H9 (cell line): ENCODE measurements at regions not wholly inside any gene's neighbourhood (a gene's known extent, or its start where the extent isn't known, plus 50 kb on each side); places are given as distances from the start of the nearest gene placed in this dataset.

Experiments
- DNase-seq: peaks from one replicate; pipeline ENCODE4 v3.0.0-alpha.2; 2017
- H2AFZ ChIP-seq: one replicate; pipeline ENCODE4 v1.6.1; 2013; ENCODE audit warnings: mild to moderate bottlenecking, low read length, control low read depth, moderate library complexity
- H2AK5ac ChIP-seq: 2 replicates; pipeline ENCODE4 v1.6.1; 2013; ENCODE audit warnings: low read length, control low read depth, mixed read lengths; ENCODE audit not compliant: insufficient read length
- H2BK120ac ChIP-seq: one replicate; pipeline ENCODE4 v1.6.1; 2013; ENCODE audit warnings: low read depth, mild to moderate bottlenecking, low read length, control low read depth, inconsistent platforms; ENCODE audit not compliant: poor library complexity, severe bottlenecking
- H2BK12ac ChIP-seq: 2 replicates; pipeline ENCODE4 v1.6.1; 2013; ENCODE audit warnings: low read length, control low read depth, mixed read lengths, low read depth; ENCODE audit not compliant: insufficient read length
- H2BK15ac ChIP-seq: 2 replicates; pipeline ENCODE4 v1.6.1; 2013; ENCODE audit warnings: low read depth, low read length, control low read depth
- H2BK20ac ChIP-seq: one replicate; pipeline ENCODE4 v1.6.1; 2013; ENCODE audit warnings: low read depth, mild to moderate bottlenecking, low read length, control low read depth, inconsistent platforms; ENCODE audit not compliant: poor library complexity, severe bottlenecking
- H2BK5ac ChIP-seq: 2 replicates; pipeline ENCODE4 v1.6.1; 2013; ENCODE audit warnings: low read length, control low read depth, mixed read lengths; ENCODE audit not compliant: insufficient read length
- H3K14ac ChIP-seq: 2 replicates; pipeline ENCODE4 v1.6.1; 2013; ENCODE audit warnings: low read length, control low read depth; ENCODE audit not compliant: insufficient read depth
- H3K18ac ChIP-seq: 2 replicates; pipeline ENCODE4 v1.6.1; 2013; ENCODE audit warnings: low read depth, mild to moderate bottlenecking, mixed read lengths, low read length, control low read depth; ENCODE audit not compliant: insufficient read length
- H3K23ac ChIP-seq: 2 replicates; pipeline ENCODE4 v1.6.1; 2013; ENCODE audit warnings: low read length, control low read depth, mixed read lengths, low read depth; ENCODE audit not compliant: insufficient read length
- H3K23me2 ChIP-seq: 2 replicates; pipeline ENCODE4 v1.6.1; 2013; ENCODE audit warnings: low read depth, mild to moderate bottlenecking, mixed read lengths, low read length, control low read depth; ENCODE audit not compliant: insufficient read length, poor library complexity, severe bottlenecking
- H3K27ac ChIP-seq: 2 replicates; pipeline ENCODE4 v1.5.1; 2013; ENCODE audit warnings: low read length, control low read depth, mixed read lengths, low read depth; ENCODE audit not compliant: insufficient read length
- H3K27me3 ChIP-seq: 2 replicates; pipeline ENCODE4 v1.6.1; 2013; ENCODE audit warnings: low read length, control low read depth, inconsistent platforms; ENCODE audit not compliant: insufficient read depth
- H3K4ac ChIP-seq: 2 replicates; pipeline ENCODE4 v1.6.1; 2013; ENCODE audit warnings: low read depth, mild to moderate bottlenecking, control low read depth, inconsistent platforms, low read length, moderate library complexity
- H3K4me1 ChIP-seq: 2 replicates; pipeline ENCODE4 v1.6.1; 2013; ENCODE audit warnings: low read length, control low read depth, inconsistent platforms; ENCODE audit not compliant: insufficient read depth
- H3K4me2 ChIP-seq: 2 replicates; pipeline ENCODE4 v1.6.1; 2013; ENCODE audit warnings: low read length, control low read depth, mixed read lengths; ENCODE audit not compliant: insufficient read length, insufficient read depth
- H3K56ac ChIP-seq: 2 replicates; pipeline ENCODE4 v1.6.1; 2013; ENCODE audit warnings: low read depth, mild to moderate bottlenecking, mixed read lengths, low read length, control low read depth; ENCODE audit not compliant: insufficient read length
- H3K79me1 ChIP-seq: 2 replicates; pipeline ENCODE4 v1.6.1; 2013; ENCODE audit warnings: low read depth, mild to moderate bottlenecking, moderate library complexity, low read length, control low read depth, inconsistent platforms; ENCODE audit not compliant: insufficient read depth, poor library complexity, severe bottlenecking
- H3K79me2 ChIP-seq: 2 replicates; pipeline ENCODE4 v1.6.1; 2013; ENCODE audit warnings: low read length, control low read depth, inconsistent platforms; ENCODE audit not compliant: insufficient read depth
- H3K9ac ChIP-seq: 2 replicates; pipeline ENCODE4 v1.6.1; 2013; ENCODE audit warnings: low read length, control low read depth, mixed read lengths; ENCODE audit not compliant: insufficient read length; ENCODE audit errors: extremely low read depth
- H3K9me3 ChIP-seq: one replicate; pipeline ENCODE4 v1.6.1; 2013; ENCODE audit warnings: low read depth, low read length, inconsistent platforms; ENCODE audit not compliant: control insufficient read depth
- H3T11ph ChIP-seq: one replicate; pipeline ENCODE4 v1.6.1; 2013; ENCODE audit warnings: mild to moderate bottlenecking, low read length, control low read depth, inconsistent platforms
- H4K20me1 ChIP-seq: one replicate; pipeline ENCODE4 v1.6.1; 2013; ENCODE audit not compliant: control insufficient read depth, insufficient read length, insufficient read depth
- H4K5ac ChIP-seq: 2 replicates; pipeline ENCODE4 v1.6.1; 2013; ENCODE audit warnings: low read depth, mild to moderate bottlenecking, mixed read lengths, low read length, control low read depth; ENCODE audit not compliant: insufficient read length
- H4K8ac ChIP-seq: replicated peaks from 2 replicates; pipeline ENCODE4 v1.6.1; 2013; ENCODE audit warnings: low read length, control low read depth, mixed read lengths, low read depth; ENCODE audit not compliant: insufficient read length
- H4K91ac ChIP-seq: 2 replicates; pipeline ENCODE4 v1.6.1; 2013; ENCODE audit warnings: low read depth, mild to moderate bottlenecking, moderate library complexity, mixed read lengths, low read length, control low read depth; ENCODE audit not compliant: insufficient read length
- H3K27ac Mint-ChIP-seq, 3 experiments: 2 replicates in 2 of 3; 3 replicates in 1 of 3; pipeline ENCODE4 v1.8.0; 2020 to 2021; ENCODE audit warnings: mixed read lengths in 3 of 3, mild to moderate bottlenecking in 1 of 3, moderate library complexity in 1 of 3
- H3K27me3 Mint-ChIP-seq: 2 replicates; pipeline ENCODE4 v1.8.0; 2021; ENCODE audit warnings: low read depth, mild to moderate bottlenecking, moderate library complexity, mixed read lengths
- H3K36me3 Mint-ChIP-seq, 3 experiments: 2 replicates in 2 of 3; 3 replicates in 1 of 3; pipeline ENCODE4 v1.8.0; 2020 to 2021; ENCODE audit warnings: low read depth in 3 of 3, mixed read lengths in 3 of 3; ENCODE audit not compliant: insufficient read depth in 1 of 3
- H3K4me1 Mint-ChIP-seq, 2 experiments: 2 replicates each; pipeline ENCODE4 v1.8.0; 2020; ENCODE audit warnings: mixed read lengths in 2 of 2
- H3K4me3 Mint-ChIP-seq, 2 experiments: 2 replicates in 1 of 2; 3 replicates in 1 of 2; pipeline ENCODE4 v1.8.0; 2020 to 2021; ENCODE audit warnings: mild to moderate bottlenecking in 2 of 2, mixed read lengths in 2 of 2, moderate library complexity in 1 of 2
- H3K9me3 Mint-ChIP-seq, 2 experiments: 2 replicates in 1 of 2; 3 replicates in 1 of 2; pipeline ENCODE4 v1.8.0; 2020; ENCODE audit warnings: mild to moderate bottlenecking in 2 of 2, mixed read lengths in 2 of 2, moderate library complexity in 1 of 2
- WGBS: extraction: QIAGEN DNeasy Blood & Tissue Kit; methylation state at CpG from one replicate; pipeline ENCODE4 v1.1.7; 2013; ENCODE audit warnings: missing lambda C conversion rate, low lambda C conversion rate, mixed read lengths; ENCODE audit not compliant: insufficient read length; ENCODE audit errors: extremely low coverage; 5-methylcytosine and 5-hydroxymethylcytosine counted together
- TF ChIP-seq, protein P1 (sequence below): fragments of 200-600 bp; sonication (generic); conservative IDR thresholded peaks from 3 replicates; pipeline ENCODE4 v1.8.0; 2021; ENCODE audit warnings: antibody characterized with exemption, mild to moderate bottlenecking

DNA sequence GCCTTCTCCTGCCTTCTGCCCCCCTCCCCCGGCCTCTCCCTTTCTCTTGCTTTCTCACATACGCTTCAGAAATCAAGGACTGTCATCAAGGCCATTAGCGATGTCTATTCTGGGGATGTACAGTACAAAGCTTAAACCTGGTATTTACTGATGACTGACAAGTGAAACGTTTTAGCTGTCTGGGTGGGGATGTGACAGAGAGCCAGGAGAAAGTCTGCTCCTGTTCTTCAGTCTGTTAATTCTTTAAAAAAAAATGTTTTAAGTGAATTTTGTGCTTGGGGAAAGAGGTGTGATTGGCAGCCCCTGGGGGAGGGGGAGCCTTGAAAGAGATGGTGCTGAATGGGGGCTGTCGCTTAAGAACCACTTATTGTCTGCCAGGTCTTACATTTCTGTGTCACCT, 283.0 kb upstream of the PLXNA2 start:
- Histone ChIP-seq H2BK120ac (no peak overlapping the region), H2BK5ac (no peak overlapping the region), H3K9ac (no peak overlapping the region), H3K79me1 (no peaks in the 10 kb centered on the region), H3T11ph (no peak overlapping the region), H3K56ac (no peak overlapping the region), H3K23ac (no peak overlapping the region), H3K27me3 (no peaks in the 10 kb centered on the region), H3K27ac (no peak overlapping the region), H2AK5ac (no peak overlapping the region), H3K18ac (no peak overlapping the region), H3K4me2 (no peak overlapping the region), H2AFZ (no peak overlapping the region), H4K91ac (no peak overlapping the region), H3K14ac (no peak overlapping the region), H3K79me2 (no peaks in the 10 kb centered on the region), H4K20me1 (no peaks in the 10 kb centered on the region), H4K5ac (no peak overlapping the region), H3K4ac (no peak overlapping the region), H2BK12ac (no peak overlapping the region), H3K23me2 (no peaks in the 10 kb centered on the region), H3K9me3 (no peaks in the 10 kb centered on the region), H3K4me1 (peaks cover 2% of the 10 kb centered on the region; the same call in 1 of the 2 replicates), H2BK15ac (no peak overlapping the region), H2BK20ac (no peak overlapping the region), H4K8ac (no peak overlapping the region)
- H3K4me3 Mint-ChIP-seq: no peak overlapping the region
- no peaks in the 10 kb centered on the region; the same call in 1 of the 2 replicates for H3K27me3 Mint-ChIP-seq
- H3K4me1 Mint-ChIP-seq: peaks cover 7 to 9% of the 10 kb centered on the region in 2 experiments
- H3K36me3 Mint-ChIP-seq: no peaks in the 10 kb centered on the region
- no peaks in the 10 kb centered on the region for H3K9me3 Mint-ChIP-seq
- no peak for DNase-seq
- WGBS: no CpG with 5 or more reads among the region's 5 CpGs
- TF ChIP-seq, protein P1, sequence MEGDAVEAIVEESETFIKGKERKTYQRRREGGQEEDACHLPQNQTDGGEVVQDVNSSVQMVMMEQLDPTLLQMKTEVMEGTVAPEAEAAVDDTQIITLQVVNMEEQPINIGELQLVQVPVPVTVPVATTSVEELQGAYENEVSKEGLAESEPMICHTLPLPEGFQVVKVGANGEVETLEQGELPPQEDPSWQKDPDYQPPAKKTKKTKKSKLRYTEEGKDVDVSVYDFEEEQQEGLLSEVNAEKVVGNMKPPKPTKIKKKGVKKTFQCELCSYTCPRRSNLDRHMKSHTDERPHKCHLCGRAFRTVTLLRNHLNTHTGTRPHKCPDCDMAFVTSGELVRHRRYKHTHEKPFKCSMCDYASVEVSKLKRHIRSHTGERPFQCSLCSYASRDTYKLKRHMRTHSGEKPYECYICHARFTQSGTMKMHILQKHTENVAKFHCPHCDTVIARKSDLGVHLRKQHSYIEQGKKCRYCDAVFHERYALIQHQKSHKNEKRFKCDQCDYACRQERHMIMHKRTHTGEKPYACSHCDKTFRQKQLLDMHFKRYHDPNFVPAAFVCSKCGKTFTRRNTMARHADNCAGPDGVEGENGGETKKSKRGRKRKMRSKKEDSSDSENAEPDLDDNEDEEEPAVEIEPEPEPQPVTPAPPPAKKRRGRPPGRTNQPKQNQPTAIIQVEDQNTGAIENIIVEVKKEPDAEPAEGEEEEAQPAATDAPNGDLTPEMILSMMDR: no peak
- no peak overlapping the region for H3K27ac Mint-ChIP-seq
